ENCODE measurements at regions not wholly inside any gene's neighbourhood (a gene's known extent, or its start where the extent isn't known, plus 50 kb on each side); places are given as distances from the start of the nearest gene placed in this dataset.

DNA sequence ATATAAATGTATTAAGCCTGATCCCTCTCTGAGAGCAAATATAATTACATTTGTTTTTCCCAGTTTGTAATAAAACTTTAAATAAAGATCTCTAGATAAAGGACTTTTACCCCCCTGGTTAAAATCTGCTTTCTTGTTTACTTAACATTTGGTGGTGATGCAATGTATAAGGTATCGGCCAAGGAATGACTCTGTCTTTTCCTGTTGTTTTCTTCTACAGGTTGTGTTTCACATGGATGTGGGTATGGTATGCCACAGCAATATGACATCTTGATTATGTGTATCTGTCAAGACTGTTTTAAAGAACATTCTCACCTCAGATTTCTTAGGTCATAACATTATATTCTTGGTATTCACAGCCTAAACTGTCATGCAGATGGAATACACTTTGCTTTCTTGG, 210.6 kb upstream of the NOVA1 start:
- H3K4me1 Mint-ChIP-seq, result no peaks in the 10 kb centered on the region
- no peaks in the 10 kb centered on the region for H3K36me3 Mint-ChIP-seq

DNA sequence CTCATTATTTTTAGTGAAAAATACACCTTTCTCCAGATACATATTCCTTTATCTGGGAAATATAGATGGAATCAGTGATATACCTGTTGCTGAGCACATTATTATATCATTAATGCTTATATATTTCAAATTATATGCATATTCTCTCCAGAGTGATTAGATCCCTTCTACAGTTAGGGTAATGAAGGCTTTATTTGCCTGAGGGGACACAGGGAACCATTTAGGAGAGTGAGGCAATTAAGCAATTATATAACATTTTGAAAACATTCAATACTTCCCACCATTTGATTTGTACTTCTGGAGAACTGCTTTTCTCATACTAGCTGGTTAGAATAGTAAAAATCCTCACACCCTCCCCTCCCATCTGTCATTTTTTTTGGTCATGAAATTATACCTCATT, 212.8 kb upstream of the NOVA1 start:
- ATAC-seq (ENCODE audit: low read depth) (no peak), DNase-seq (no peak)
- H3K27me3 Mint-ChIP-seq, result no peaks in the 10 kb centered on the region
- H3K27ac Mint-ChIP-seq, result no peak overlapping the region
- H3K4me3 Mint-ChIP-seq, result no peak overlapping the region
- POLR2A ChIA-PET, result no interaction called here
- no peaks in the 10 kb centered on the region for H3K4me1 Mint-ChIP-seq
- peaks cover 5% of the 10 kb centered on the region for H3K9me3 Mint-ChIP-seq
- no peaks in the 10 kb centered on the region for H3K36me3 Mint-ChIP-seq

More for the DNA sequence above, 210.6 kb upstream of the NOVA1 start:
- Mint-ChIP-seq H3K27ac (no peak overlapping the region), H3K9me3 (peaks cover 5% of the 10 kb centered on the region), H3K27me3 (no peaks in the 10 kb centered on the region), H3K4me3 (no peak overlapping the region)
- no peak for DNase-seq
- no peak for ATAC-seq (ENCODE audit: low read depth)
- POLR2A ChIA-PET, result no interaction called here

DNA sequence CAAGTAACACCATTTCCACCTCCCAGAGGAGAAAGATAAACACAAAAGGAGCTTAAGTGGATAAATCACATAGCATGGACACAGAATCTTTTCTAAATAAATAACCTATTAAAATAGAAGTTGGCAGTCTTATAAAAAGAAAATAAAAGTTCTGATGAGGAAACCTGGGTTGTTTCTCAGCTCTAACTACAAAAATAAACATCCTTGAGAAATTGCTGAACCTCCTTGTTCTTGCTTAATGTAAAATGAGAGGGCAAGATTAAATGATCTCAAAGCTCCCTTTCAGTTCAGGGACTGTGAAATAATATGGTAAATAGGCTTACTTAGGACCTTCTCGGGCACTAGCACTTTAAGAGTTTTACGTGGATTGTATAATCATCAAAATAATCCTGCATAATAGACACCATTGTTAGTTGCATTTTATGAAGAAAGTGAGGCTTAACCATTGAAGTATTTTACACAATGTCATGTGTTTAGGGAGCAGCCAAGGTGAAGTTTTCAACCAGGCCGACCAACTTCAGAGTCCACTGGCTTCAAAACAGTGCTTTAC, 214.0 kb upstream of the NOVA1 start:
- no peak overlapping the region for H3K27ac Mint-ChIP-seq
- no peaks in the 10 kb centered on the region for H3K27me3 Mint-ChIP-seq
- no peaks in the 10 kb centered on the region for H3K4me1 Mint-ChIP-seq
- POLR2A ChIA-PET, result no interaction called here
- no peak overlapping the region for H3K4me3 Mint-ChIP-seq
- ATAC-seq (ENCODE audit: low read depth), result no peak
- H3K36me3 Mint-ChIP-seq, result no peaks in the 10 kb centered on the region
- DNase-seq, result no peak
- peaks cover 5% of the 10 kb centered on the region for H3K9me3 Mint-ChIP-seq

DNA sequence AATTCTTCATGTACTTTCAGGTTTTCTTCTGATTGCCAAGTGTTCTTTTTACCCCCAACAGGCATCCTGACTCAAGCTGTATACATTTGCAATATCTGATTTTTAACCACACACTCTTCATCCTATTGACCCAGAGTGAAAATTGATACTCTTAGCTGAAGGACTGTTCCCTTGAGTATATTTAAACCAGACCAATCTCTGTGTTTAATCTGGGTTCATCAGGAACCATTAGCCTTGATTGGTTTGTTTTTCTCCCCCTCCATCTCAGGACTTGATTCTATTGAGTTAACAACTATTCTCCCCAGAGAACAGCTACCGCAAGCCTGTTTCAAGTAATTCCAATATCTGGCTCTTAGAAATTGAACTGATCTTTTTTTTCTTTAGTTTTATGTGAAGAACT, 222.3 kb upstream of the NOVA1 start:
- H3K4me3 Mint-ChIP-seq, result no peak overlapping the region
- H3K4me1 Mint-ChIP-seq, result no peaks in the 10 kb centered on the region
- no peak overlapping the region for H3K27ac Mint-ChIP-seq
- no peak for DNase-seq
- POLR2A ChIA-PET, result no interaction called here
- ATAC-seq (ENCODE audit: low read depth), result no peak
- H3K36me3 Mint-ChIP-seq, result no peaks in the 10 kb centered on the region
- H3K27me3 Mint-ChIP-seq, result no peaks in the 10 kb centered on the region
- H3K9me3 Mint-ChIP-seq, result peaks cover 5% of the 10 kb centered on the region

DNA sequence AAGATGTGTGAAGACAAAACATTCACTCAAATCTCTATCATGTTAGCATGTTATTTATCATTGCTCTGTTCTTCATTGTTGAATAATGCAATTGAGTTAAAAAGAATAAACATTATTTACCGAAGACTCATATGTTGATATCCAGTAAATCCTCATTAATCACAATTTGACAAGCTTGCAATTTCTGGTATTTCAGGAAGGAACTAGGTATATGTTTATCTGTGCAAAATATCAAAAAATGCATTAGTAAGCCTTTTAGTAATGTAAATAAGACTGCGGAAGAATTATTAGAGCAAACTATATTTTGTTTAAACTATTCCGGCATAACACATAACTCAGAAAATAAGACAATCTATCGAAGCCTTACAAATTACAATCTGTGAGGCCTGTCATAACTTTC, 222.7 kb upstream of the NOVA1 start:
- Mint-ChIP-seq H3K36me3 (no peaks in the 10 kb centered on the region), H3K27ac (no peak overlapping the region), H3K4me1 (no peaks in the 10 kb centered on the region), H3K27me3 (no peaks in the 10 kb centered on the region), H3K9me3 (peaks cover 5% of the 10 kb centered on the region), H3K4me3 (no peak overlapping the region)
- ATAC-seq (ENCODE audit: low read depth) (no peak), DNase-seq (no peak)
- POLR2A ChIA-PET, result no interaction called here

DNA sequence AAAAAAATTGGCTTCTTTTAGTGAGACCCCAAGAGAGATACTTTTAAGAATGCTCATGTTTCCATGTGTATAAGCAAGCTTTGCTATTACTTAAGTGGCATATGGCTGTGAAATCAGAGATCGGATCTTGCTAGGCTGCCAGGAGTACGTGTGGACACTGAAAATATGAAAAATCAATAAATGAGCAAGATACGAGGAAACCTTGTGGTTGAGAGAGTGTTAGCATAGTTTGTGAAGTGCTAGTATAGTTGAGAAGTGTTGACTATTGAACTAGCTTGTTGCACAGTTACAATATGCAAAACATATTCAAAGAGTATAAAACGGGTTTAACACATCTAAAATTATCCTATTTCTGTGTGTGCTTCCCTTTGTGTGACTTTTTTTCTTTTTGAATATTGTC, 230.9 kb upstream of the NOVA1 start:
- H3K27ac Mint-ChIP-seq, result no peak overlapping the region
- no peaks in the 10 kb centered on the region for H3K4me1 Mint-ChIP-seq
- POLR2A ChIA-PET, result no interaction called here
- H3K27me3 Mint-ChIP-seq, result no peaks in the 10 kb centered on the region
- no peak for ATAC-seq (ENCODE audit: low read depth)
- no peak overlapping the region for H3K4me3 Mint-ChIP-seq
- no peak for DNase-seq
- H3K9me3 Mint-ChIP-seq, result peaks cover 8% of the 10 kb centered on the region
- H3K36me3 Mint-ChIP-seq, result no peaks in the 10 kb centered on the region

DNA sequence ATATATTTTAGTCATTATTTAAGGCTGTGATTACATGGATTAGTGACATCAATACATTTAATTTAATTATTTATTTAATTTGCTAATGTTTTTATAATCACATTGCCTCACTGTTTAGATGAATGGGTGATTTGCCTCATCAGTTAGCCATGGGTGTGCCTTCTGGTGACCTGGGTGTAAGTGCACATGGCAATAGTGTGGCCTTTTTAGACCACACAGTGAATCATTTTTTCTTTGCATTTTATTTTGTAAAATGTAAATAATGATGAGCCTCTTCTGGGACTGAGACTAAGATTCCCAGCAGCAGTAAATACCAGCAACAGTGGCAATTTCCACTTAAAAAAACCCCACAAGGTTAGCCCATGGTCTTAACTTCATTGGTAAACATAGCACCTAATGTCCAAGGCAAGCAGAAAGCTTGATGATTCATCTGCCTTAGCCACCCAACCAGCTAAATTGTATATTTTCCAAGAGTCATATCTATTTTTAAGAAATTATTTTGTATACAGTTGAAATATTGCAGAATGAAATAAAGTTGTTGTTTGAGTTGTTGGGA, 235.9 kb upstream of the NOVA1 start:
- Mint-ChIP-seq H3K27ac (no peak overlapping the region), H3K27me3 (no peaks in the 10 kb centered on the region), H3K4me1 (no peaks in the 10 kb centered on the region), H3K36me3 (no peaks in the 10 kb centered on the region), H3K4me3 (no peak overlapping the region), H3K9me3 (peaks cover under 1% of the 10 kb centered on the region)
- no peak for ATAC-seq (ENCODE audit: low read depth)
- POLR2A ChIA-PET, result no interaction called here
- no peak for DNase-seq

DNA sequence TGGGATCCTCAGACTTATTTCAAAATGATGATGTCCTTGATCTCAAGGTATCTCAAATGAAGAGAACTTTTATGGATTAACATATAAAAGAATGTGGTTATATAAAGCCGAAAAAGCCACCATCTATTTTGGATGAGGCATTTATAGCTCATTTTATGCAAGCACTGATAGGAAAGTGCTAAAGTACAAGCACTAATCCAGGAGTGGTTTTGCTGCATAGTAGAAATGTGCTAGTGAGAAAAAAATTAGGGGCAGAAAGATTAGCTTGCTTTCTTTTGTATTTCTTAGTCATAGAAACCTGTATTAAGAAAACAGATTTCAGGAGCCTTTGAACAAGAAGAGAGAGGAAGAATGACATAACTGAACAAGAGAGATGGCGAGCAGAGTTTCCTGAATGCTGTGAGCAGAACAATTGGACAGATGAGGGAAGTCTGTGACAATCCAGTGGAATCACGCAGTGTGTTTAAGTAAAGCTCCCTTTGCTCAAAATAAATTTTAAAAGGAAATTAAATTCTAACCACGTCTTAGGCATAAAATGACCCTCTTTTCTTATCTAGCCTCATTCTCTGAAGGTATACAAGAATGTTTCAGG, 238.2 kb upstream of the NOVA1 start:
- Mint-ChIP-seq H3K36me3 (no peaks in the 10 kb centered on the region), H3K4me3 (no peak overlapping the region), H3K27me3 (no peaks in the 10 kb centered on the region), H3K27ac (no peak overlapping the region), H3K9me3 (no peaks in the 10 kb centered on the region), H3K4me1 (no peaks in the 10 kb centered on the region)
- POLR2A ChIA-PET, result no interaction called here
- ATAC-seq (ENCODE audit: low read depth) (no peak), DNase-seq (no peak)

DNA sequence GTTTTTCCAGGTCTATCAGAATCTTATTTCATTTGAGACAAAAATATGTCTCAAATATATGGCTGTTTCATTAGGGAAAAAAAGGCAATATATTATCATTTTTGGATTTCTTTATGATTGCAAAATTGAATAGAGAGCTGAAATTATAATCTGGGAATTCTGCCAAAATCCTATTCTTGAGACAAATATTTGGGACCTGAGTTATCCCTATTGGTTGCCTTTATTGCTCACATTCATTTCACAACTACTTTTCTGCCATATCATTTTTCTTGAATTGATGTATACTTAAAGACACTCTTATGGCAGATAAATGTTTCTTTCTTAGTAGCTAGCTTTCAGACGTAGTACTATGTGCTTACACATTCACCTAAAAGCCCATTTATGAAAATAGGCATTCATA, 241.6 kb upstream of the NOVA1 start:
- Mint-ChIP-seq H3K27me3 (no peaks in the 10 kb centered on the region), H3K4me3 (no peak overlapping the region), H3K36me3 (no peaks in the 10 kb centered on the region), H3K9me3 (peaks cover 3% of the 10 kb centered on the region), H3K27ac (no peak overlapping the region), H3K4me1 (no peaks in the 10 kb centered on the region)
- POLR2A ChIA-PET, result no interaction called here
- no peak for ATAC-seq (ENCODE audit: low read depth)
- DNase-seq, result no peak

DNA sequence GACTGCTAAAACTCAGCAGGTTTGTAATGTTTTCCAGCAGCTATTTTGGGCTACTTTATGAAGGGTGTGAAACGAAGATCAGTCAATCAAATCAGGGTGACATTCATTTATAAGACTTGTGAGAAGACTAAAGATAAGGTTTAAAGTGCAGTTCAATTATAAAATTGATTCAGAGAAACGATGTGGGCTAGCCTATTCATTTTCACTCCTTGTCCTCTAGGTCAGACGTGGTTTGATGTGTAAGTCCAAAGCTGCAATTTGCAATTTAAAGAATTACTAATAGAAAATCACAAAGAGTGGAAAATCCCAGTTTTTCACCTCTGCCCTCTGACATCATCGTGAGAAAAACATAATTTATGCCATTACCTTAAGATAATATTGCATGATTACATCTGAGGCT, 243.5 kb upstream of the NOVA1 start:
- POLR2A ChIA-PET, result no interaction called here
- H3K36me3 Mint-ChIP-seq, result no peaks in the 10 kb centered on the region
- DNase-seq (no peak), ATAC-seq (ENCODE audit: low read depth) (no peak)
- H3K4me1 Mint-ChIP-seq, result no peaks in the 10 kb centered on the region
- H3K9me3 Mint-ChIP-seq, result peaks cover 3% of the 10 kb centered on the region
- H3K27ac Mint-ChIP-seq, result no peak overlapping the region
- no peak overlapping the region for H3K4me3 Mint-ChIP-seq
- H3K27me3 Mint-ChIP-seq, result no peaks in the 10 kb centered on the region

DNA sequence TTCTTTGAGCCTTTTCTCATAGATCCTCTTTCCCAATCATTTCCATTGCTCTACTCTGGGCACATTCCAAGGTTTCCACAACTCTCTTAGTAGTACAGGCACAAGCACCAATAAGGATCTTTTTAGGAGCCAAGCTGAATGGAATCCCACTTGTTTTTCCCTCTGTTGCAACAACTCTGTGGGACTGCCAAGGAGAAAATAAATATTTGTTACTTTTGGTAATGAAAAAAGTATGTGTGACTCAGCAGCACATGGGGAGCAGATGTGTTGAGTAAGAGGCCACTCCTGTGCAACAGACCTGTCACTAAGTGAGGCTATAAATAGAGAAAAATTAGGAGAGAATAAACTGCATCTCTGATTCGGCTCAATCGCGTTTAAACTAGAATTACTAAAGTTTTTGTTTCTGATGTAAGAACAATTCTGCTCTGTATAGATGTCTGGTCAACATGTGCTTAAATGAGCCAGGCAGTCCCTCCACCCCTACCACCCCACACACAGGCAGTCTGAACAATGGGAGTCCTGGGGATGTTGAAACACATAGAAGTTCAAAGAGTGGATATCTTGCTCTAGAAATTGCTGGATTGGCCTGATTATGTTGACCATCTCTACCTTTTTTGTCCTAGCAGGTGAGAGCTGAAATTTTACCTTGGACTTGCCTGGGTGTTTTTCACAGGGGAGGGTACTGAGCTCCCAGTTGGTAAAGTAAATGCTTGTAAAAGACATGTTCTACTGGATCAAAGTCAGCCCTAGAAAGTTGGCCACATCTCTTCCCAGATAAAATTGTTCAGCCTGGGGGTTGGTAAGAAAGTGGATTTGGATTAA, 244.3 kb upstream of the NOVA1 start:
- H3K4me1 Mint-ChIP-seq, result no peaks in the 10 kb centered on the region
- H3K27me3 Mint-ChIP-seq, result no peaks in the 10 kb centered on the region
- H3K9me3 Mint-ChIP-seq, result peaks cover 3% of the 10 kb centered on the region
- POLR2A ChIA-PET, result no interaction called here
- no peak overlapping the region for H3K4me3 Mint-ChIP-seq
- DNase-seq (no peak), ATAC-seq (ENCODE audit: low read depth) (no peak)
- no peak overlapping the region for H3K27ac Mint-ChIP-seq
- H3K36me3 Mint-ChIP-seq, result no peaks in the 10 kb centered on the region

DNA sequence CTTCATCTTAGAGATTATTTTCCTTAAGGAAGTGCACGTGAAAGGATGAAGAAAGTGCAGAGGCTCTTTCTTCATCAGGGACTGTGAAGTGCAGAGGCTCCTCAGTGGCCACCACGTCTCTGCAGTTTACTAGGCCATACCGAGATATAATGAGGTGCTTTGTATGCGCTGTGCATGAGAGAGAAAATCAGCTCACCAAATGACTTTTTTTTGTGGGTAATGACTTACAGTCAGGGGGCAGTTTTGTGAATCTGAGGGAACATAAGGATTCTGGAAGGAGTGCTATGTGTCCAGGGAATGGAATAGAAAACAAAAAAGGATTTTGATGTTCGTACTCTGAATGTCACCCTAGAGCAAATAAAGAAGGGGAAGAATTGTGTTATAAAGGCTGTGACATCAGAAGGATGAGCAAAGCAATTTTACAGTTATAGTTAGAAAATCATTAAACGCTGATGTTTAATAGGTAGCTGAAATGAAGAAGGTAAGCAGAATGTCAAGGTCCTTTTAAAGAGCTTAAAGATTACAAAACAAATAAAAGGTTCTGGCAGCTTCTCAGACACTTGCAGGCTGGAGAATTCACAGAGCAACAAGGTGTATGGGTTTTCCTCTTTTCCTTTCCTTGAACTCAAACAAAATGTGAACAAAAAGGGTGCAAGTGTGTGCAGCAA, 247.5 kb upstream of the NOVA1 start:
- ATAC-seq (ENCODE audit: low read depth) (no peak), DNase-seq (no peak)
- Mint-ChIP-seq H3K27me3 (no peaks in the 10 kb centered on the region), H3K9me3 (peaks cover 7% of the 10 kb centered on the region), H3K36me3 (no peaks in the 10 kb centered on the region), H3K4me1 (no peaks in the 10 kb centered on the region), H3K27ac (no peak overlapping the region), H3K4me3 (no peak overlapping the region)
- POLR2A ChIA-PET, result no interaction called here

DNA sequence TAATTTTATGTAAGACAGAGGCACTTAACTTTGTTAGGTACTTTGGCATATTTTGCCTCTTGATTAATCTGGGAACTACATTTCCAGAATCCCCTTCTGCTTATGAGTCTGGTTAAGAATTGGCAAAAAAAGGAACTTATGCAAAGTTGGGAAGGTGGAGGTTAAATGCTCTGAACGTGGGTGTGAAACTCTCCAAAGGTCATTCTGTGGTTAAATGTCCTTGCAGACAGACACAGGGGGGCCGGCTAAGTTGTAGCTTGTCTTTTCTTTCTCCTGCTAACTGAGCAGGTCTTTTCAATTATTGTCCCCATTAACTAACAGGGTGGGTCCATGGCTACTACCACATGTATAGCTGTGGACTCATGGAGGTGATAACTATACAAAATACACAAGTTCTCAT, 248.6 kb upstream of the NOVA1 start:
- DNase-seq (no peak), ATAC-seq (ENCODE audit: low read depth) (no peak)
- POLR2A ChIA-PET, result no interaction called here
- H3K4me1 Mint-ChIP-seq, result no peaks in the 10 kb centered on the region
- peaks cover 9% of the 10 kb centered on the region for H3K9me3 Mint-ChIP-seq
- H3K27ac Mint-ChIP-seq, result no peak overlapping the region
- H3K4me3 Mint-ChIP-seq, result no peak overlapping the region
- H3K27me3 Mint-ChIP-seq, result no peaks in the 10 kb centered on the region
- H3K36me3 Mint-ChIP-seq, result no peaks in the 10 kb centered on the region

DNA sequence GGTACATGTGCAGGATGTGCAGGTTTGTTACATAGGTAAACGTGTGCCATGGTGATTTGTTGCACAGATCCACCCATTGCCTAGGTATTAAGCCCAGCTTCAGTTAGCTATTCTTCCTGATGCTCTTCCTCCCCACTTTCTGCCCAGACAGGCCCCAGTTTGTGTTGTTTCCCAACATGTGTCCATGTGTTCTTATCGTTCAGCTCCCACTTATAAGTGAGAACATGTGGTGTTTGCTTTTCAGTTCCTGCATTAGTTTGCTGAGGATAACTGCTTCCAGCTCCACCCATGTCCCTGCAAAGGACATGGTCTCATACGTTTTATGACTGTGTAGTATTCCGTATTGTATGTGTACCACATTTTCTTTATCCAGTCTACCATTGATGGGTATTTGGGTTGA, 251.7 kb upstream of the NOVA1 start:
- no peaks in the 10 kb centered on the region for H3K27me3 Mint-ChIP-seq
- no peaks in the 10 kb centered on the region for H3K4me1 Mint-ChIP-seq
- no peak overlapping the region for H3K27ac Mint-ChIP-seq
- H3K4me3 Mint-ChIP-seq, result no peak overlapping the region
- H3K9me3 Mint-ChIP-seq, result peaks cover 8% of the 10 kb centered on the region
- POLR2A ChIA-PET, result no interaction called here
- no peaks in the 10 kb centered on the region for H3K36me3 Mint-ChIP-seq
- DNase-seq (no peak), ATAC-seq (ENCODE audit: low read depth) (no peak)
